ENCODE measurements at regions not wholly inside any gene's neighbourhood (a gene's known extent, or its start where the extent isn't known, plus 50 kb on each side); places are given as distances from the start of the nearest gene placed in this dataset.

- Histone ChIP-seq H3K4me1 (no peaks in the 10 kb centered on the region), H3K36me3 (no peaks in the 10 kb centered on the region), H3K27me3 (no peaks in the 10 kb centered on the region), H3K4me3 (no peak overlapping the region), H3K27ac (no peak overlapping the region), H3K9me3 (no peaks in the 10 kb centered on the region)
- no peak for DNase-seq
- TF ChIP-seq CTCF (IDR thresholded peaks at IDR 0.05) (no peak), EP300 (IDR thresholded peaks at IDR 0.05) (no peak), POLR2AphosphoS5 (IDR thresholded peaks at IDR 0.05) (no peak)
- intact Hi-C loops (cut with DNase I), result no loop called here
- 84 to 92% methylated on average over 4 of the region's 4 CpGs for WGBS, 2 donors
Observed at GRCh38 chr6:43876602-43877001, 106.6 kb downstream of the VEGFA start.

- no peak for TF ChIP-seq POLR2A (IDR thresholded peaks at IDR 0.05)
- no peak overlapping the region for H3K4me3 ChIP-seq
- no peaks in the 10 kb centered on the region for H3K27me3 ChIP-seq
- H3K36me3 ChIP-seq, result no peaks in the 10 kb centered on the region
- no peak overlapping the region for H3K27ac ChIP-seq
- WGBS, 2 donors, result 88 to 92% methylated on average over 14 of the region's 14 CpGs
- DNase-seq, result no peak
- intact Hi-C loops (cut with DNase I), result no loop called here
- no peaks in the 10 kb centered on the region for H3K4me1 ChIP-seq
- no peaks in the 10 kb centered on the region for H3K9me3 ChIP-seq
Observed at GRCh38 chr6:43875849-43876572, 106.0 kb downstream of the VEGFA start.

GRCh38 chr6:43874814-43875590 is 105.0 kb downstream of the VEGFA start:
- no peak for DNase-seq
- Histone ChIP-seq H3K9me3 (no peaks in the 10 kb centered on the region), H3K4me3 (no peak overlapping the region), H3K27me3 (no peaks in the 10 kb centered on the region), H3K27ac (no peak overlapping the region), H3K36me3 (no peaks in the 10 kb centered on the region), H3K4me1 (no peaks in the 10 kb centered on the region)
- no peak for TF ChIP-seq POLR2AphosphoS5 (IDR thresholded peaks at IDR 0.05)
- no peak for TF ChIP-seq CTCF (IDR thresholded peaks at IDR 0.05)
- no peak for TF ChIP-seq POLR2A (IDR thresholded peaks at IDR 0.05)
- TF ChIP-seq EP300 (IDR thresholded peaks at IDR 0.05), result no peak
- WGBS, 2 donors, result 82 to 84% methylated on average over 4 of the region's 4 CpGs
- intact Hi-C loops (cut with DNase I), result no loop called here

GRCh38 chr6:43873806-43874714 is 104.0 kb downstream of the VEGFA start:
- 38 to 69% methylated on average over 3 of the region's 3 CpGs for WGBS, 2 donors
- intact Hi-C loops (cut with DNase I), result no loop called here
- no peaks in the 10 kb centered on the region for H3K36me3 ChIP-seq
- TF ChIP-seq POLR2A (IDR thresholded peaks at IDR 0.05) (no peak), POLR2AphosphoS5 (IDR thresholded peaks at IDR 0.05) (no peak), CTCF (IDR thresholded peaks at IDR 0.05) (no peak), EP300 (IDR thresholded peaks at IDR 0.05) (no peak)
- H3K4me3 ChIP-seq, result no peak overlapping the region
- no peak overlapping the region for H3K27ac ChIP-seq
- no peak for DNase-seq
- H3K4me1 ChIP-seq, result no peaks in the 10 kb centered on the region
- H3K27me3 ChIP-seq, result no peaks in the 10 kb centered on the region
- no peaks in the 10 kb centered on the region for H3K9me3 ChIP-seq

- no peaks in the 10 kb centered on the region for H3K4me1 ChIP-seq
- intact Hi-C loops (cut with DNase I), result no loop called here
- 98% methylated on average over 4 of the region's 4 CpGs for WGBS, 2 donors
- no peak for TF ChIP-seq POLR2A (IDR thresholded peaks at IDR 0.05)
- TF ChIP-seq EP300 (IDR thresholded peaks at IDR 0.05), result no peak
- no peak for TF ChIP-seq POLR2AphosphoS5 (IDR thresholded peaks at IDR 0.05)
- TF ChIP-seq CTCF (IDR thresholded peaks at IDR 0.05), result no peak
- H3K9me3 ChIP-seq, result no peaks in the 10 kb centered on the region
- no peaks in the 10 kb centered on the region for H3K36me3 ChIP-seq
- no peak for DNase-seq
- no peak overlapping the region for H3K4me3 ChIP-seq
- H3K27ac ChIP-seq, result no peak overlapping the region
- H3K27me3 ChIP-seq, result peaks cover 0 to 4% (median 0%) of the 10 kb centered on the region in 3 donors
Observed at GRCh38 chr6:43871933-43872332, 101.9 kb downstream of the VEGFA start.

Data from sigmoid colon (tissue), 6 donors.